Mesenteric fat pad (tissue), 1 donor: ENCODE measurements at regions not wholly inside any gene's neighbourhood (a gene's known extent, or its start where the extent isn't known, plus 50 kb on each side); places are given as distances from the start of the nearest gene placed in this dataset.
"Not testable (repeated sequence)": the region's sequence is repeated elsewhere in the genome, so short reads cannot be mapped to it uniquely, and the experiment has no call there.

ENCODE experiments used
- DNase-seq: peaks from one replicate; pipeline ENCODE4 v3.0.0-alpha.2; 2020; ENCODE audit warnings: low spot score
- donor health status: DM: yes; HTN: yes; CAD: no.

- DNase-seq: no peak
These were observed 1012.5 kb downstream of the NR2F1-AS1 start for GRCh38 chr5:92568522-92568921.

- DNase-seq: no peak
These were observed 1013.1 kb downstream of the NR2F1-AS1 start for GRCh38 chr5:92567831-92568450.

GRCh38 chr5:92566113-92566786 is 1014.8 kb downstream of the NR2F1-AS1 start:
- no peak for DNase-seq

- DNase-seq: no peak
These were observed 1015.3 kb downstream of the NR2F1-AS1 start for GRCh38 chr5:92565673-92566072.

- DNase-seq: no peak
These were observed 1019.0 kb downstream of the NR2F1-AS1 start for GRCh38 chr5:92562065-92562464.

- no peak for DNase-seq
These were observed 1019.5 kb downstream of the NR2F1-AS1 start for GRCh38 chr5:92561411-92561959.

GRCh38 chr5:92560698-92561401 is 1020.2 kb downstream of the NR2F1-AS1 start:
- no peak for DNase-seq

- no peak for DNase-seq
These were observed 1021.2 kb downstream of the NR2F1-AS1 start for GRCh38 chr5:92559781-92560180.

- DNase-seq: no peak
These were observed 1021.7 kb downstream of the NR2F1-AS1 start for GRCh38 chr5:92559331-92559730.

- no peak for DNase-seq
These were observed 1024.3 kb downstream of the NR2F1-AS1 start for GRCh38 chr5:92556747-92557146.

GRCh38 chr5:92554447-92555085 is 1026.5 kb downstream of the NR2F1-AS1 start:
- DNase-seq: no peak

- DNase-seq: no peak
These were observed 1027.7 kb downstream of the NR2F1-AS1 start for GRCh38 chr5:92553326-92553725.

- DNase-seq: no peak
These were observed 1028.5 kb downstream of the NR2F1-AS1 start for GRCh38 chr5:92552206-92553160.

- no peak for DNase-seq
These were observed 1032.7 kb downstream of the NR2F1-AS1 start for GRCh38 chr5:92548346-92548745.

- no peak for DNase-seq
These were observed 1036.4 kb downstream of the NR2F1-AS1 start for GRCh38 chr5:92544596-92544995.

- no peak for DNase-seq
These were observed 1037.0 kb downstream of the NR2F1-AS1 start for GRCh38 chr5:92544036-92544435.

GRCh38 chr5:92543201-92543600 is 1037.8 kb downstream of the NR2F1-AS1 start:
- no peak for DNase-seq

GRCh38 chr5:92542017-92542416 is 1039.0 kb downstream of the NR2F1-AS1 start:
- not testable (repeated sequence) for DNase-seq

GRCh38 chr5:92527311-92528078 is 1053.5 kb downstream of the NR2F1-AS1 start:
- no peak for DNase-seq

- DNase-seq: no peak
These were observed 1055.9 kb downstream of the NR2F1-AS1 start for GRCh38 chr5:92525131-92525530.
